ENCODE measurements at regions not wholly inside any gene's neighbourhood (a gene's known extent, or its start where the extent isn't known, plus 50 kb on each side); places are given as distances from the start of the nearest gene placed in this dataset.
"Not testable (repeated sequence)": the region's sequence is repeated elsewhere in the genome, so short reads cannot be mapped to it uniquely, and the experiment has no call there.

DNA sequence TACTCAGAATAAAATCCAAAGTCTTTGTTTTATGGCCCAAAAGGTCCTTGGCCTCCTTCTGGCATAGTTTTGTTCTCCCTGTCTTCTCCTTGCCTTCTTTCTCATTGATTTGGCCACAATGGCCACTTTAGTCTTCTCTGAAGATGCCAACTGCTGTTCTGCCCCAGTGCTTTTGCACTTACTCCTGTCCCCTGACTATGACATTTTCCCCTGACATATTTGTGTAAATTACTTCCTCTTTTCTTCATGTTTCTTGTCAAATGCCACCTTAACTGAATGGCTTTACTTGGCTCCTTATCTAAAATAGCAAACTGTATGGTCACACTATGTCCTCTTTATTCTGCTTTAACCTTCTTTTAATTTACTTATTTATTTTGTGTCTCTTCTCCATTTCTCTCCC is 484.7 kb upstream of the ARRDC3 start:
- DNase-seq = no peak

DNA sequence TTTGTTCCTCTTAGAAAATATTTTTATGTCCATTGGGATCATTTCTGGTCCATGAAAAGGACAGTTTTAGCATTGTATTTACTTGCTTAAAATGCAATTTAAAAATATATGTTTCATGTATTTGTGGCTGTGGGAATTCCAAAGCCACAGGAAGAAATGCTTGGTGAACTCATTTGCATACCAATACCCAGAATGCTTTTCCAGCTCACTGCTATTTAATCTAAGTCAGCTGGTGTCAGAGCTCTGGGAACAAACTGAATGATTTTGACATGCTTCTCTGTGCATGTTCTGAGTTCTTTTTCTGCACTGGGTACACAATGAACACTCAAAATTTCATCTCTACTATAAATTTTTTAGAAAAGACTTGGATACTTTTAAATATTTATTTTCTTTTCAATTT is 482.8 kb upstream of the ARRDC3 start:
- no peak for DNase-seq

DNA sequence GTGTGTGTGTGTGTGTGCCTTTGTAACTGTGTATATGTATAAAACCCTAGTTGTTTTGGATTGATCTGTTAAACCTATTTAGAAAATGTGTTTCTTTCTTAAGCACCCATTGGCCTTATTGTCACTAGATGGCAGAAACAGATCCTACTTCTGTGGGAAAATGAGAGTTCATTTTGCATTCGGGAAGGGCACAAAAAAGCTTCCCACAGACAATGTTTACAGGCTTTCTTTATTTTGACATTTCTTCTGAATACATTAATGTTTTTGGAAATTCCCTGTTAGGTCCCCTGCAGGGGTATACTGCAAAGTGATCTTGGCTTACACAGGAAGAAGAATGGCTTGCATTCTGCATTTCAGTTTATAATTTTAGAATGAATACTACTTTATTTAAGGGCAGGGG is 481.8 kb upstream of the ARRDC3 start:
- DNase-seq = no peak

DNA sequence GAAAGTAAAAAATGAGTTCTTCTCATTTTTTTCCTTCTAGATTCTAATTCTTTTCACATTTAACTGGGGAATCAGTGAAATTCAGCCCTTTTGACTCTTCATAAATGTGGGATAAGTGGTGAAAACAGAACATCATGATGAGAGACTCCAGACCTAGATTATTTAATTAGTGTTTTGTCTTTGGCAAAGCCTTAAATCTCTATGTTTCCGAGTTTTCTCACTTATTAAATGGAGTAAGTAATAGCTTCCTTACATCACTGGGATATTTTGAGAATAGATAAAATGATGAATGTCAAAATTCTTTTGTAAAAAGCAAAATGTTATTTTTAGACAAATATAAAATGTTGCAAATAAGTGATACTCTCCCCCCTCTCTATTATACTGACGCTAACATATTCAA is 468.6 kb upstream of the ARRDC3 start:
- no peak for DNase-seq

DNA sequence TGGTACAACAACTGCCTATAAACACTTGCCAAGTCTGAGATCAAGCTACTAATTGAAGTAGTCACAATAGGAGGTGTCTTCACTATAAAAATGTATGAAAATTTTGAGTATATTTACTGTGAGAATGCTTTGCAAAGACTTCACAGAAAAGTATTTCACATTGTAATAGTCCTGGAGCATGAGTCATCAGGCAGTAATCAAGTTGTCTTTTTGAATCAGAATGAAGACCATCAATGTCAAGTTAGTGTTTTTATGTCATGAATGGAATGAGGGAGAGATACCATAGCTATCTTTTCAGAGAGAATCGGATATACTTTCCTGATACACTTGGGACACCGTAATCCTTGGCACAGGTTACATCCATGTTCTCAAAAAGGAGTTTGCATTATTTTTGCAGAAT is 466.9 kb upstream of the ARRDC3 start:
- DNase-seq = no peak

DNA sequence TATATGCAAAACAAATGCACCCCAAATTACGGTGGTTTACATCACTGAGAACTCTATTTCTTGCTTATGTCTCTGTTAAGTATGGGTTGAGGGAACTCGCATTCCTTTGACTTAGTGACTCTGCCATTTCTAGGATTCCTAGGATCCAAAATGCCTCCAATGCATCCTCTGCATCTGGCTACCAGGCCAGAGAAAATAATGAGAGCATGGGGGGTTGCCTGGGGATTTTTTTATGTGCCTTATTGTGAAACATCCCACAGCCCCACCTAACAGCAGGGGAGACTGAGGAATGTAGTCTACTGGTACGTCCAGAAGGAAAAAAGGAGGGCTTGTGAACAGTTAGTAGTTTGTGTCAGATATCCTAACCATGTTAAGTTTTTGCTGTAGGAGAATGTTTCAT is 466.0 kb upstream of the ARRDC3 start:
- DNase-seq = no peak

DNA sequence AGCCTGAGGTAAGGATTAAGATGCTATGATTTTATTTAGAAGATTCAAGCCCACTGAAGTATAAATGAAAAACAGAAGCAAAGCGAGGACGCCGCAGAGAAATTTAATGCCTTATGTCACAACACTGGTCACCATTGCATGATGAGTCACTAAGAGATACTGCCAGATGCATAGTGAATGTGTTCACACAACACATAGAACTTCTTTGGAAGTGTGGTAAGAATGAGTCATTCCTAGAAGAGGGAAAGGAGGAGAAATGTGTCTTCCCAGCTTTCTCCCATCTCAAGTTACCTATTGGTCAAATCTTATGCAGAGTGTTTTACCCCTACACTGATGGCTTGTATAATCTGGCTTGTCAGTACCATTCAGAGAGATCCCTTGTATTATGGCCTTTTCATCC is 465.3 kb upstream of the ARRDC3 start:
- DNase-seq = no peak

DNA sequence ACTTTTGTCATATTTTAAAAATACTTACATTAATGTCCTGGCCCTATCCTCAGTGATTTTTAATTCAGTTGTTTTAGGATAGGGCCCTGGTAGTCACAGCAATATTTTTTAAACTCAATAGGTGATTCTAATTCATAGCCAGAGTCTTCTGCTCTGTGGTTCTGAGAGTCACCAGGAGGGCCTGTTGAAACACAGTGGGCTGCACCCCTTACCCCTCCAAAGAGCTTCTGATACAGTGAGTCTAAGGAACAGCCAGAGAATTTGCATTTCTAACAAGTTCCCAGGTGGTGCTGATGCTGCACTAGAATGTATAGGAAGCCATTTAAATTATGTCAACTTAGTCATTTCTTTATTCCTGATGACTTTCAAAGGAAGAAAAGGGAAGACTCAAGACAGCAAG is 458.3 kb upstream of the ARRDC3 start:
- DNase-seq = no peak

DNA sequence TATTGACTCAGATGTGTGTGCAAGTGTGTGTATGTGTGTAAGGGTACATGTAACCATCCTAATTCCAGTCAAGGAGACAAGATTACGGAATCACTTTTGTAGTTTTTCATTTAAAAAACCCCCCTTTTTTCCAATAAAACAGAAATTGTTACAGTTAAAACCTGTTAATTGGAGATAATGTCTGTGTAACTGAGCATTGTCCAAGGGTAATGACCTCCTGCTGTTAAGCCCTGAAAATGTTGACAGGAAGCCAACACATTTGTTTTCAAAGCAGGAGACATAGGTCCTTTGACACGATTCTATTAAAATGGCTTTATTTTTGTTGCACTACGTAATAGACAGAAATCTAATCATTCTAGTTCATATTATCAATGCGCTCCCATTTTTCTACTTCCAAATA is 457.3 kb upstream of the ARRDC3 start:
- no peak for DNase-seq

DNA sequence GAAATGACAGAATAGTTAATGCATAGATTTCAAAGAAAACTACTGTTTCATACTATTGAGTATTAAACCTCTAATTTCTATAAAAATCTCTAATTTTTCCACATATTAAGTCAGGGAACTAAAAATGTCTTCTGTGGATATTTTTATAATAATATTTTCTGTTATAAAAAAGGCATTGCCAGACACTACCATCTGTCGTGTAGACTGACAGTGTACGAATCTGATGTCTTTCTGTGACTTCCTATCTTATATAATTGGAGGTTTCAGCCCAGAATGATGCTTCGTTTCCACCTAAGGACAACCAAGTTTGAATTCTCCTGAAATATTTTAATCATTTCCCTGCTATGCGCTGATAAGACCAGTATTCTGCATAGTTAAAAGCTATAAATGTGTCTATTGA is 456.6 kb upstream of the ARRDC3 start:
- DNase-seq = no peak

DNA sequence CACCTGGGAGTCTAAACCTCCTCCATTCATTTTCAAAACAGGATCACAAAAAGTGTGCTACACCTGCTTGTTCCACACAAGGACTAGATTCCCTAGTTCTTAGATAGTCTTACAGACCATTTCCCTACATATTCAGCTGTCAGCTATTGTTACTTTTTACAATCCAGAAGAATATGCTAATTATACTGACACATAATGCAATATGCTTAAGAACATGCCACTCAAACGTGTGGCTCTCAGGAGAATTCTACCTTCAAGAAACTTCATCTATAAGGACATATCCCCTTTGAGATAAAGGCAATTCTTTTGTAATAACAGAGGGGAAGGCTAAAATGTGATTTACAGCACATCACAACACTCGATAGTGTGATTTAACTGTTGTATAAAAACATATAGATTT is 456.1 kb upstream of the ARRDC3 start:
- no peak for DNase-seq

DNA sequence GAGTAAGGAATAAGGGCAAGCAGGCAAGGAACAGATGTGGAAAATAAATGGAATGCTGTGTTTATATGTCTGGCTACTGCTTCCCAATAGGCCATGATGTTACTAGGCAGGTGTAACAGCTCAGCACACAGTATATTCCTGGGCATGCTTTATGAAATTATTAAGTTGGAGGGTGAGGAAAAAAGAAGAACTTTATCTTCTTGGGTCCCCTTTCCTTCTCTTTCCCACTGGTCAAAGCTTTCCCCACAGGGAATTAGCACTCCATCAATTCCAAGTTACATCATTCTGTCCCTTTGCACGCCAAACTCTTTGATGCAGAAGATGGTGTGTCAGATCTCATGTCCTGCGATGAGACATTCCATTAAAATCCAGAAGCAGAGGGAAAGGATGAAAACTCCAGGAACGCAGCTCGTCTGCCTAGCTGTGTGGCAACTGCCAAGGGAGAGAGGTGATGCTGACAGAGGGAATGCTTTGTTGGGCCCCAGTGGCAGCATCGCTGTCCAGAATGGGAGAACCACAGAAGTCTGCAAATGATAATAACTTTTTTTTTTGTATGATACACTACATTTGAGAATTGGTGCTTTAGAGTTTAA is 447.3 kb upstream of the ARRDC3 start:
- no peak for DNase-seq

DNA sequence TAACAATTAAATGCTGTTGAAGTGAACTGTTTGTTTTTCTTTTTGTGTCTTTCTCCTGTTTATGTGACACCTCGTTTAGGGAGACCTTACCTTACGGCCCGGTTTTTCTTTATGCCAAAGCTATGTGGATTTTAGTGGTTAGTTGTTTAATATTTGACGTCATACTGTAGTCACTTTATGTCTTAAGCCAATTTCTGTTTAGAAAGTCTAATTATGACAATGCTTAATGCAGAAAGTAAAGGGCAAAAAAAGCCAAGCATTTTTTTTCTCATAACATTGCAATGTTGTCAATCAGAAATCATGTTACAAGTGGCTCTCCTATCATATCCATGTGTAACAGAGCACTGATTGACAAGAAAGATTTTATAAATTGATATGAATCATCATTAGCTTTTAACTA is 442.5 kb upstream of the ARRDC3 start:
- DNase-seq = no peak

DNA sequence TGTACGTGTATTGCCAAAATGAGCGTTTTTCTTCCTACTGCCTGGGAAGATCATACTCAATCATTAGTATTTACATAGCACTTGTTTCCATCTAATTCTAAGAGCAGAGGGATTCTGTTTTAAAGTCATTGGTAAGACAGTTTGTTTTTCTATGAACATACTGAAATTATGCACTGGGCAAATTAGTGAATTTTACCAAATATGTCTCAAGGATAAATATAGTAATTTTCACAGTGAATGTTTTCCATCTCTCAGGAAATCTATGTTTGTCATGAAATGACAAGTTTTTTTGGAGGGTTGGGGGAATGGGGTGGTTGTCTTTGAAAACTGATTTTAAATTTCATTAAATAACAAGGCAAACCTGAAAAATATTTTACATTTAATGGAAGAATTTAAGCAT is 441.3 kb upstream of the ARRDC3 start:
- DNase-seq = no peak

DNA sequence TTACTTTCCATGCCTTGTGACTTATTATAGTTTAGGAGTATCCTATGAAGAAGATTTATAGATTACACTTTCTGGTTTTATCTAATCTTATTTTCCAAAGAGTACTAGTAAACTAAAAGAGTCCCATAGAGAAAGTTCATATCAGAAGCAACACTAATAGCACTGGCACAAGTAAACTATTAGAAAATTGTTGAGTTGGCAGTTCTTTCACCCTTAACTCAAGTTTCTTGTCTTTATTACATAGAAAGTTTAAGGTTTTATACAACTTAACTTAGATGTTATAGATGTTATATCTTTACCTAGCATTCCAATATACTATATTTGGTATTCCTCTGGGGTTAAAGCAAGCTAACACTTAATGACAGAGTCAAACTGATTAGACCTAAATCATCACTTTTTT is 437.8 kb upstream of the ARRDC3 start:
- no peak for DNase-seq

DNA sequence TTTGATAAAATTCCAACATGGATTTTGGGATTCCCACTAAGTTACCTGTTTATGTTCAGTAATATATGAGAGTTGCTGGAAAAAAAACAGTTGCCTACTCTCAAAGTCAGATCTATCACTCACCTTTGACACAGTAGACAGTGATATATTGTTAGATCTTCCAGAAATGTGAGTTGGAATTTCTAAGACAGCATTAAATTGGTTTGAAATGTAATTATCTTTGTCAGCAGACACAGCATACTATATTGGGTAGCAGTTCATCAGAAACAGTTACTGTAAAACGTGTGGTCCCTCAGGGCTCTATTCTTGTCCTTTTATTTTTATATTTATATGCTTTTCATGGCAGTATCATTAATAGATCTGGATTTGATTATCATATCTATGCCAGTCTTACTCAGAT is 433.6 kb upstream of the ARRDC3 start:
- no peak for DNase-seq

DNA sequence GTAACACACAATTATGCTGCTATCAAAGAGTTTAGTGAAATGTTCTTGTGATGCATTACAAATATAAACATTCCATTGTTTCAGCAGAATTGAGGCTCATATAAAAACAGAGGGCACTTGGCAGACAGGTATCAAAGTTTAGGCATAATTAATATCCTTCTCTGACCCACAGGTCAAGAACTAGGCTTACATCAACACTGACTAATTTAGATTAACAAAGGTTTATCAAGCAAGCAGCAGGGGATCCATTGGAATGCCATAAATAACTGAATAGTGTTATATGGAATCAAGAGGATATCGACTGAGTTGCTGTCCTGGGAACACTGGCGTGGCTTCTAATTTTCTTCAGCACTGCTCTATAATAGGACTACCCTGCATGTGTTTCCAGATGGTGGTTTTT is 414.5 kb upstream of the ARRDC3 start:
- DNase-seq = no peak

DNA sequence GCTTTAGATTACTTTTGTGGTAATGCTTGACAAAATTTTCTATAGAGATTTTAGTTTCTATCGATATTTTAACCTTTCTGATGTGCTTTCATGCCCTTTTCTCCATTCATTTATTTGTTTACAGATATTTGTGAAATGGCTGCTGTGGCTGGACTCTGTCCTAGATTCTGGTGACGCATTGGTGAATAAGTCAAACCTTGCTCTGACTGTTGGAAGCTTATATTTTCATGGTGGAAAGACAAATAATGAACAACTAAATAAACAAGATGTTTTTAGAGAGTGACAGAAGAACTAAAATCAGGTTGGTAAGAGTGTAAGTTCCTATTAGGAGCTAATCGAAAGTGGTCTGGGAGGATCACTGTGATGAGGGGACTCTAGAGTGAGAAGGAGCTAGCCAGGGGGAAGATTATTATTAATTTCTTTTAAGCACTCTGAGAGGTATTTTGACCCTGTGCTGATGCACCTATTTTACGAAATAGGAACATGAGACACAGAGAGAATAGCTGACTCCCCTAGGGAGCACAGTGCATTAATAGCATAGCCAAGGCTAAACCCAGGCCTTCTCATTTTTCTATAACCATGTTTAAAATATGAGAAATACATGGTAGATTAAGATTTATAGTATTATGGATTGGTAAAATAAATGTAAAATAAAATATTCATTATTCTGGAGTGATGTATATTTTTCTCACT is 411.9 kb upstream of the ARRDC3 start:
- DNase-seq = no peak

DNA sequence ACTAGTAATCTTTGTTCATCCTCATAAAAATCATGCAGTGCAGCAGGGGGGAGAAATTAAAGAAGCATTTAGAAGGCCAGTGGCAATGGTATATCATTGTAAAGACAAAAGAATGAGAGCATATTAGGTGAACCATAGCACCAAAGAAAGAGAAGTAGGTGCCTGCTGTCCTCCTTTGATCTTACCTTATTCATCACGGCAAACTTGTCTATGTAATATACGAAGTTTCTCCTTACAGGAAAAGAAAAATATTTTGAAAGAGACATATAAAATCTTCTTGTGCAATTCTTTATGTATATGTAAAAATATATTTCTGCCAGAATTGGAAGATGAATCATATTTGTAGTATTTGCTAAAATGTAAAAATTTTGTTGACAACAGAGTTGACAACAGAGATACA is 411.3 kb upstream of the ARRDC3 start:
- DNase-seq = no peak

DNA sequence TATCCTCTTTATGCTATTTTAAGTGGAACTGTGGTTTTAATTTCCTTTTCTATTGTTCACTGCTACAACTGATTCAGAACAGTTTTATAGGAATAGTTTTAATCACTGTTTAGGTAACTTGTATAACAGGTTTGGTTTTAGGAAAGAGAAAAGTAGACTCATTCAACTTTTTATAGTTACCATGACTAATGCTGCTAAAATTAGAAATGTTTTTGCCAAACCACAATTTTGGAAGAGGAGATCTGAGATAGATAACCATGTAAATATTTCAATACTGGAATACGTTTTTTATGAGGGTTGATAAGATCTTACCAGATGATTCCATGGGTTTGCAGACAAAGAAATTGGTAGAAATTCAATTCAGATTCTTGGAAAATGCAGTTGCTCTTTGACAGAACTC is 404.6 kb upstream of the ARRDC3 start:
- DNase-seq = no peak

DNA sequence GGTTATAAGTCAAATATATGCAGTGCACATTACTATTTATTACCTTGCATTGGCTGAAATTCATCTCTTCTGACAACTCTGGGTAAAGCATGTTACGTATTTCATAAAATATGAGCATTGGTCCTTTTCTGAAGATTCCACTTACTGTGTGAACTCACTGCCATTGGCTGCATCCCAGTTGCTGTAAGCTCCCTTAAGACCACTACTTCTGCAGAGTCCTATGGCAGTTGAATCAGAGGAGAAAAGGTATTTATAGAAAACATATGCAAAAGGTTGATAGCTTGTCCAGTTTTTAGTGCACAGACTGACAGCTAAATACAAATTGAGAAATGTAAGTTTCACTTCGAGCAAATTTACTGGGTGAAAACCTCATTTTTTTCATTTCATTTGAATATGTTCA is 394.6 kb upstream of the ARRDC3 start:
- DNase-seq = no peak

DNA sequence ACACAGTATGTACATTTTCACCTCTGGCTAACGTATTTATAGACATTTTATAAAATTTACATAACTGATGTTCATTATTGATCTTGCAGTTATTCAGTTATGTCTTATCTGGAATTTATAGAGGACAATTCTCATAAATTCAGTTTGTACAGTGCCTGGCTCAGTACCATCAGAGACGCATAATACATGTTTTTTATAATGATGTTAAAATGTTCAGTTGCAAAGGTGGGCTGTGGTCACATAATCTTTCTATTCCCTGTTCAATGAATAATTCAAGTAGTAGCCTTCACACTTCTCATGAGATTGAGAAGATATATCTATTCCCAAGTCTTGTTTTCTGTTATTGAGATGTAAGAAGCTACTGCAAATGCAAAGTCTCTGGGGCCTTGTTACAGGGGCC is 393.1 kb upstream of the ARRDC3 start:
- DNase-seq = no peak

DNA sequence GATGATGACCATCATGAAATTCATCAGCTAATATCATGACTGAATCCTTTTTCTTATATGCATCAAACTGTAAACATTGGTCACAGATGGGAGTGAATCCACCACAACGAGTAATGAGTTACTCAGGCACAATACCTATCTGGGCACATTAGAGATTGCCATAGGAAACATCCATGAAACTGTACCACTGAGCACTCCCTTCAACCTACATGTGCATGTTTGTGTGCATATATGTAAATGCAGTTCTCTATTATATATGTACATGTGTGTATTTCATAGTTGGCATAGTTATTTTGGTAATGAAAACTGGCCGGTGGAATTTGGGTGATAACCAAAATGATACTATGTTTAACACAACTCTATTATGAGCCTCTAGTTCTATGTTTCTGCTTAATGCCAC is 387.3 kb upstream of the ARRDC3 start:
- no peak for DNase-seq

DNA sequence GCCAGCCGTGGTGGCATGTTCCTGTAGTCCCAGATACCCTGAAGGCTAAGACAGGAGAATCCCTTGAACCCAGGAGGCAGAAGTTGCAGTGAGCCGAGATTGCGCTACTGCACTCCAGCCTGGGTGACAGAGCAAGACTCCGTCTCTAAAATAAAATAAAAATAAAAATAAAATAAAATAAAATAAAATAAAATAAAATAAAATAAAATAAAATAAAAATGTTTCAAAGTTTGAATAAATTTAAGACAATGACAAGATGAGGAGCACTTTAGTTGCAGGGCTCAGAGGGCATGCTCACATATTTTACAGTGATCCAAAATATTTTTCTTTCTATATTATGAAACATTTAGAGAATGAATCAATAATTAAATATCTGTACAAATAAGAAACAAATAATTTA is 374.3 kb upstream of the ARRDC3 start:
- DNase-seq = not testable (repeated sequence)

DNA sequence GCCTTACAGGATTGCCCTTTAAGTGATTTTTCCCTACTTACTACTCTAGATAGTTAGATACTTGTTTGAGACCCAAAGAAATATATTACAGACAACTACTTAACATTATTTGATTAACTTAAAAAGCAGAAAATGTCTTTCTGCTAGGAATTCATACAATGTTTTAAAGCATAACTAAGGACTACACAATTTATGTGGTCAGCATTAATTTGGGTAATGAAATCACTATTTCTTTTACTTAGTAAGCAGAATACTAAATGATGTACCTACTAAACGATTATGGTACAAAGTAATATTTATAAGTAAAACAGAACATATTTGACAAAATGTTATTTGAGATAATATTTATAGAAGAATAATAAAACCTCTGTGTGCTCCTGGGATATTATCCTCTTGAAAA is 371.9 kb upstream of the ARRDC3 start:
- no peak for DNase-seq

Data from hippocampal formation (tissue), 2 donors.